ENCODE measurements at regions not wholly inside any gene's neighbourhood (a gene's known extent, or its start where the extent isn't known, plus 50 kb on each side); places are given as distances from the start of the nearest gene placed in this dataset.

DNA sequence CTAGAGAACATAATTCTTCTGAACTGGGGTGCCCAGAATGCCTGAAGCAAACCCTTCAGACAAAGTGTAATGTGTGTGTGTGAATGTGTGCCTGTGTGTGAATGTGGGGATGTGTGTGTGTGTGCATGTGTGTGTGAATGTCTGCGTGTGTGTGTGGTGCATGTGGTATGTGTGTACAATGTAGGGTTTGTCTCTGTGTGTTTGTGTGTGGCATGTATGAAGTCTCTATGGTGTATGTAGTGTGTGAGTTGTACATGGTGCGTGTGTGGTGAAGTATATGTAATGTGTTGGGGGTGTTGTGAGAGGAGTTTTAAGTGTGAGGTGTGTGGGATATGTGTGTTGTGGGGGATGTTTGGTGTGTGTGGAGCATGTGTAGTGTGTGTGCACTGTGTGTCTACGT lies 129.3 kb upstream of the SOX11 start:
- 93 to 98% methylated on average over 3 of the region's 3 CpGs for WGBS, 2 donors
- H3K4me1 ChIP-seq = peaks cover 7 to 14% of the 10 kb centered on the region in 2 donors
- no peak overlapping the region for H3K27ac ChIP-seq
- no peaks in the 10 kb centered on the region for H3K27me3 ChIP-seq
- H3K4me3 ChIP-seq (replicated peaks in 1 of 3) = no peak overlapping the region
- intact Hi-C loops (cut with DNase I) = no loop called here
- no peak for TF ChIP-seq POLR2A (IDR thresholded peaks at IDR 0.05)
- TF ChIP-seq, protein P1, sequence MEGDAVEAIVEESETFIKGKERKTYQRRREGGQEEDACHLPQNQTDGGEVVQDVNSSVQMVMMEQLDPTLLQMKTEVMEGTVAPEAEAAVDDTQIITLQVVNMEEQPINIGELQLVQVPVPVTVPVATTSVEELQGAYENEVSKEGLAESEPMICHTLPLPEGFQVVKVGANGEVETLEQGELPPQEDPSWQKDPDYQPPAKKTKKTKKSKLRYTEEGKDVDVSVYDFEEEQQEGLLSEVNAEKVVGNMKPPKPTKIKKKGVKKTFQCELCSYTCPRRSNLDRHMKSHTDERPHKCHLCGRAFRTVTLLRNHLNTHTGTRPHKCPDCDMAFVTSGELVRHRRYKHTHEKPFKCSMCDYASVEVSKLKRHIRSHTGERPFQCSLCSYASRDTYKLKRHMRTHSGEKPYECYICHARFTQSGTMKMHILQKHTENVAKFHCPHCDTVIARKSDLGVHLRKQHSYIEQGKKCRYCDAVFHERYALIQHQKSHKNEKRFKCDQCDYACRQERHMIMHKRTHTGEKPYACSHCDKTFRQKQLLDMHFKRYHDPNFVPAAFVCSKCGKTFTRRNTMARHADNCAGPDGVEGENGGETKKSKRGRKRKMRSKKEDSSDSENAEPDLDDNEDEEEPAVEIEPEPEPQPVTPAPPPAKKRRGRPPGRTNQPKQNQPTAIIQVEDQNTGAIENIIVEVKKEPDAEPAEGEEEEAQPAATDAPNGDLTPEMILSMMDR (IDR thresholded peaks at IDR 0.05) = no peak
- no peak for DNase-seq
- H3K9me3 ChIP-seq = no peaks in the 10 kb centered on the region
- H3K36me3 ChIP-seq = no peaks in the 10 kb centered on the region

DNA sequence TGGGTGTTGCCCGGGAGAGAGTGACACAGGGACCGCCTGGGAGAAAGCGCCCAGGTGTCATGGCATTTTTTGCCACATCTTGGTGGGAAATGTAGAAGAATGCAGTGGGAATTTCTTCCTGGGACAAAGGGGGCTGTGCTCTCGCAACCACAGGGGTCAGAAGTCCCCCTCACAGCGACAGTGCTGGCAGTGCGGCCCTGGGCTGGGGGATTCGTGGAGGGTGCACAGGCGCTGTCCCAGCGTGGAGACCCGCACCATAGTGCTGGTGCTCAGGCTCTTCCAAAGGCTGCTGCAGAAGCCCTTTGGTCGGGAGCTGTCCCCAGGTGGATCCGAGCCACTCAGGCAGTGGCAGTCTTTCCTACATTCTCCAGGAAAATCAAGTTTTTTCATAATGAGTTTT lies 128.8 kb upstream of the SOX11 start:
- Histone ChIP-seq H3K9me3 (no peaks in the 10 kb centered on the region), H3K27ac (no peak overlapping the region), H3K4me3 (replicated peaks in 1 of 3) (no peak overlapping the region), H3K4me1 (peaks cover 7 to 14% of the 10 kb centered on the region in 2 donors), H3K27me3 (no peaks in the 10 kb centered on the region), H3K36me3 (no peaks in the 10 kb centered on the region)
- intact Hi-C loops (cut with DNase I) = no loop called here
- 80 to 93% methylated on average over 11 to 12 of the region's 12 CpGs for WGBS, 2 donors
- no peak for DNase-seq
- TF ChIP-seq, protein P1 (IDR thresholded peaks at IDR 0.05) = no peak
- TF ChIP-seq POLR2A (IDR thresholded peaks at IDR 0.05) = no peak

DNA sequence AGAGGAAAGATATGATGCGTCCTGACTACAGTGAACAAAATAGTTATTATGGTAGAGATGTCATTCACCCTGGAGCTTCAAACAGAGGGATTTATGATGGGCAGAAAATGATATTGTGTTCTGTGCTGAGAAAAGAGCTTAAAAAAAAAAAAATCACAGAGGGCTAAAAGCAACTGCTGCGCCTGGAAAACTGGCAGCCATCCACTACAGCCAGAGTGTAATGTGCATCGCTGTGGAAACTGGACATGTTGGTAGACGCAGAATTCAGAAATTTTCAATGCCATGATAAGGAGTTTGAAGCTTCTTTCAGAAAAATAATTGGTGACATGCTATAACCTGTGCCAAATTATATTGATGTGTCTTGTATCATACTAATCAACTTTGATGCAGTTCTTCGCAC lies 122.9 kb upstream of the SOX11 start:
- H3K4me3 ChIP-seq (replicated peaks in 1 of 3) = no peak overlapping the region
- no peak for TF ChIP-seq POLR2A (IDR thresholded peaks at IDR 0.05)
- TF ChIP-seq, protein P1 (IDR thresholded peaks at IDR 0.05) = no peak
- H3K9me3 ChIP-seq = no peaks in the 10 kb centered on the region
- H3K36me3 ChIP-seq = no peaks in the 10 kb centered on the region
- no peaks in the 10 kb centered on the region for H3K27me3 ChIP-seq
- H3K4me1 ChIP-seq = peaks cover 0 to 4% of the 10 kb centered on the region in 2 donors
- intact Hi-C loops (cut with DNase I) = no loop called here
- 81% methylated on average over 5 of the region's 5 CpGs for WGBS, 2 donors
- no peak for DNase-seq
- no peak overlapping the region for H3K27ac ChIP-seq

DNA sequence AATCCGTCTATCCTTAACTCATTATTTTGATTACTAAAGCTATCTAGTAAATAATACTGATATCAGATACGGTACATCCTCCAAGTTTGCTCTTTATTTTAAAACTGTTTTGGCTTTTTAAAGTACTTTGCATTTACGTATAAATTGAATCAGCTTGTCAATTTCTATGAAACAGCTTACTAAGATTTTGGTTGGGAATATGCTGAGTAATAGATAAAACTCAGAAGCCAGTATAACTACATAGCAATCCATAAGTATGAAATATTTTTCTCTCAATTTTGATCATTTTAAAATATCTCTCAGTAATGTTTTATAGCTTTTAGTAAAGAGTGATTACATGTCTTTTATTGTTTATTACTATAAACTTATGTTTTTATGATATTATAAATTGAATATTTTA lies 116.2 kb upstream of the SOX11 start:
- Histone ChIP-seq H3K4me1 (no peaks in the 10 kb centered on the region), H3K27me3 (no peaks in the 10 kb centered on the region), H3K27ac (no peak overlapping the region), H3K36me3 (no peaks in the 10 kb centered on the region), H3K4me3 (replicated peaks in 1 of 3) (no peak overlapping the region), H3K9me3 (no peaks in the 10 kb centered on the region)
- WGBS, 2 donors = 74 to 96% methylated on average over 3 of the region's 3 CpGs
- no peak for DNase-seq
- intact Hi-C loops (cut with DNase I) = no loop called here
- TF ChIP-seq, protein P1 (IDR thresholded peaks at IDR 0.05) = no peak

DNA sequence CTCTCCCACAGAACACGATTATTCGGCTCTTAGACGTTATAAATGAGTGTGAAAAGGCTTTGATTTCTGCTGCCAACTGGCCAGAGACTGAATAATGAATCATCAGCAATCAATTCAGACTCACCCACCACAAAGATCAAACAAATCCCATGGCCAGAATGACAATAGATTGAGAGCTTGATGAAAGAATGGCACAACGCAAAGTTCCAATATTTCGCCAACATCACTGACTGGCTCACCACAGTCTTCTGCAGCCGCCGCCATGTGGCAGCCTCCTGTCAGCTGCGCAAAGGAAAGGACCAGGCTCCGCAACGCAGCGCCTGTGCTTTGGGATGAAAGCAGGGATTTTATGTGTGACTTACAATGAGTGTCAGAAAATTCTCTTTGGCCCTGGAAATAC lies 104.4 kb upstream of the SOX11 start:
- H3K27ac ChIP-seq = no peak overlapping the region
- intact Hi-C loops (cut with DNase I) = no loop called here
- no peak for DNase-seq
- H3K4me1 ChIP-seq = no peaks in the 10 kb centered on the region
- no peaks in the 10 kb centered on the region for H3K27me3 ChIP-seq
- H3K9me3 ChIP-seq = no peaks in the 10 kb centered on the region
- TF ChIP-seq, protein P1 (IDR thresholded peaks at IDR 0.05) = no peak
- no peak for TF ChIP-seq POLR2A (IDR thresholded peaks at IDR 0.05)
- 85 to 93% methylated on average over 11 of the region's 11 CpGs for WGBS, 2 donors
- no peaks in the 10 kb centered on the region for H3K36me3 ChIP-seq
- no peak overlapping the region for H3K4me3 ChIP-seq (replicated peaks in 1 of 3)

Measured in thyroid gland (tissue), 4 donors.